ENCODE measurements at regions not wholly inside any gene's neighbourhood (a gene's known extent, or its start where the extent isn't known, plus 50 kb on each side); places are given as distances from the start of the nearest gene placed in this dataset.

DNA sequence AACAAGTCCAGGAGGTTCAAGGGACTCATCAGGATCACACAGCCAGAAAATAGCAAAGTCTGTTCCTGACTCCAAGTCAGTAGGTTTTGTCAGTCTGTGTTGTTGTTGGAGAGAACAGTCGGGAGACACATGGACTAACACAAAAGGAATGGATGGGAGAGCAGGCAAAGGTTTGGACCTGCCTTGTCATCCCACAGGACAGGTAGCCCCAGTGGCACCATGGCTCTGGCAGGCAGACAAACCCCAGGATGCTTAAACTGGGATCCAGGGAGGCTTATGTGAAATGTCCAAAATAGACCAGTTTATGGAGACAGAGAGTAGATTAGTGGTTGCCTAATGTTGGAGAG is 201.6 kb upstream of the NAV2 start:
- intact Hi-C loops (cut with micrococcal nuclease): no loop called here
- TF ChIP-seq, protein P1, sequence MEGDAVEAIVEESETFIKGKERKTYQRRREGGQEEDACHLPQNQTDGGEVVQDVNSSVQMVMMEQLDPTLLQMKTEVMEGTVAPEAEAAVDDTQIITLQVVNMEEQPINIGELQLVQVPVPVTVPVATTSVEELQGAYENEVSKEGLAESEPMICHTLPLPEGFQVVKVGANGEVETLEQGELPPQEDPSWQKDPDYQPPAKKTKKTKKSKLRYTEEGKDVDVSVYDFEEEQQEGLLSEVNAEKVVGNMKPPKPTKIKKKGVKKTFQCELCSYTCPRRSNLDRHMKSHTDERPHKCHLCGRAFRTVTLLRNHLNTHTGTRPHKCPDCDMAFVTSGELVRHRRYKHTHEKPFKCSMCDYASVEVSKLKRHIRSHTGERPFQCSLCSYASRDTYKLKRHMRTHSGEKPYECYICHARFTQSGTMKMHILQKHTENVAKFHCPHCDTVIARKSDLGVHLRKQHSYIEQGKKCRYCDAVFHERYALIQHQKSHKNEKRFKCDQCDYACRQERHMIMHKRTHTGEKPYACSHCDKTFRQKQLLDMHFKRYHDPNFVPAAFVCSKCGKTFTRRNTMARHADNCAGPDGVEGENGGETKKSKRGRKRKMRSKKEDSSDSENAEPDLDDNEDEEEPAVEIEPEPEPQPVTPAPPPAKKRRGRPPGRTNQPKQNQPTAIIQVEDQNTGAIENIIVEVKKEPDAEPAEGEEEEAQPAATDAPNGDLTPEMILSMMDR (IDR thresholded peaks at IDR 0.05; ENCODE audit: borderline replicate concordance): no peak
- Histone ChIP-seq H3K36me3 (no peaks in the 10 kb centered on the region), H3K9me3 (replicated peaks) (no peaks in the 10 kb centered on the region), H3K4me1 (peaks cover 13% of the 10 kb centered on the region), H3K27me3 (ENCODE audit: low read depth) (peaks cover 29% of the 10 kb centered on the region), H3K4me3 (no peak overlapping the region), H3K27ac (replicated peaks) (peak overlapping the region; percentile 27)
- DNase-seq: no peak

DNA sequence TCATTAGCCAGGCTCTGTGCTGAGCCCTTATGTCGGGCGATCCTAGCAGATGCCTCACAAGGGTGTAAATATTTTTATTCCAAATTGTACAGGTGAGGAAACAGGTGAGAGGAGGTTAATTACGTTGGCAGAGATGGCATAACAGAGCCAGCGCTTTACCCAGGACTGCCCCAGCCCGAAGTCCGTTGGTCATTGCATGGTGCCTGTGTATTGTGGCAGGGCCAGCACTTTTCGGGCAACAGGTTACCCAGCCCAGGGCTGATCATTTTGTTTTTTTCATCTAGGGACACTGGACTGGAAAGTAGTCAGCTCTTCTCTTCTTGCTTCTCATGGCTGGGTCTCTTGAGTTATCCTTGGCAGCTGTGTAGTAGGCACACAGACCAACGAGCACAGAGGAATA is 202.2 kb upstream of the NAV2 start:
- H3K9me3 ChIP-seq (replicated peaks): no peaks in the 10 kb centered on the region
- intact Hi-C loops (cut with micrococcal nuclease): no loop called here
- peaks cover 26% of the 10 kb centered on the region for H3K27me3 ChIP-seq (ENCODE audit: low read depth)
- H3K4me3 ChIP-seq: no peak overlapping the region
- peaks cover 13% of the 10 kb centered on the region for H3K4me1 ChIP-seq
- H3K36me3 ChIP-seq: no peaks in the 10 kb centered on the region
- no peak for DNase-seq
- H3K27ac ChIP-seq (replicated peaks): no peak overlapping the region
- TF ChIP-seq, protein P1 (IDR thresholded peaks at IDR 0.05; ENCODE audit: borderline replicate concordance): no peak

GRCh38 chr11:19509215-19509614 is 203.4 kb upstream of the NAV2 start:
- no peaks in the 10 kb centered on the region for H3K9me3 ChIP-seq (replicated peaks)
- no peak overlapping the region for H3K4me3 ChIP-seq
- peaks cover 23% of the 10 kb centered on the region for H3K27me3 ChIP-seq (ENCODE audit: low read depth)
- intact Hi-C loops (cut with micrococcal nuclease): no loop called here
- H3K27ac ChIP-seq (replicated peaks): no peak overlapping the region
- TF ChIP-seq, protein P1 (IDR thresholded peaks at IDR 0.05; ENCODE audit: borderline replicate concordance): no peak
- H3K36me3 ChIP-seq: no peaks in the 10 kb centered on the region
- no peak for DNase-seq
- peaks cover 13% of the 10 kb centered on the region for H3K4me1 ChIP-seq

DNA sequence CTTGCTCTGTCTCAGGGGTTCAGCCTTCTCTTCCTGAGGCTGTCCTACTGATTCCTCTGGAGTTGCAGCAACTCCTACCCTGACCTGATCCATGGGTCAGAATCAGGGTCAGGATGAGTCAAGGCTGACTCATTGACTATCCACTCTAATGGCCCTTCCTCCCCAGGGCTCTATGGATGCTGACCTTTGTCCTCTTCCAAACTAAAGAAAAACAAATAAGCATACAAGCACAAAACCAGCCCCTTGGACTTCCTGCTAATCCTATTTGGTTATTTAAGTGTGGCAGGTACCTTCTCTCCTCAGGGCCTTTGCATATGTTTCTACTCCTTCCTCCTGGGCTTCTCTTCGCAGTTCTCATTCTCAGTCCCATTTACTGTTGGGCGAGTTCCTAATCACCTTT is 204.5 kb upstream of the NAV2 start:
- intact Hi-C loops (cut with micrococcal nuclease): no loop called here
- no peak for DNase-seq

GRCh38 chr11:19506816-19507486 is 205.7 kb upstream of the NAV2 start:
- no peaks in the 10 kb centered on the region for H3K36me3 ChIP-seq
- peaks cover 23% of the 10 kb centered on the region for H3K27me3 ChIP-seq (ENCODE audit: low read depth)
- H3K27ac ChIP-seq (replicated peaks): no peak overlapping the region
- TF ChIP-seq, protein P1 (IDR thresholded peaks at IDR 0.05; ENCODE audit: borderline replicate concordance): no peak
- H3K9me3 ChIP-seq (replicated peaks): no peaks in the 10 kb centered on the region
- DNase-seq: no peak
- intact Hi-C loops (cut with micrococcal nuclease): no loop called here
- H3K4me1 ChIP-seq: peaks cover 13% of the 10 kb centered on the region
- H3K4me3 ChIP-seq: no peak overlapping the region

More for the DNA sequence above, 204.5 kb upstream of the NAV2 start:
- Histone ChIP-seq H3K36me3 (no peaks in the 10 kb centered on the region), H3K4me1 (peaks cover 13% of the 10 kb centered on the region), H3K9me3 (replicated peaks) (no peaks in the 10 kb centered on the region), H3K27me3 (ENCODE audit: low read depth) (peaks cover 23% of the 10 kb centered on the region), H3K4me3 (no peak overlapping the region), H3K27ac (replicated peaks) (no peak overlapping the region)
- TF ChIP-seq, protein P1 (IDR thresholded peaks at IDR 0.05; ENCODE audit: borderline replicate concordance): no peak
